ENCODE measurements at regions not wholly inside any gene's neighbourhood (a gene's known extent, or its start where the extent isn't known, plus 50 kb on each side); places are given as distances from the start of the nearest gene placed in this dataset.

- no peaks in the 10 kb centered on the region for H3K36me3 ChIP-seq
- ATAC-seq (no peak), DNase-seq (no peak)
- no peaks in the 10 kb centered on the region for H3K27me3 ChIP-seq
- TF ChIP-seq, protein P1, sequence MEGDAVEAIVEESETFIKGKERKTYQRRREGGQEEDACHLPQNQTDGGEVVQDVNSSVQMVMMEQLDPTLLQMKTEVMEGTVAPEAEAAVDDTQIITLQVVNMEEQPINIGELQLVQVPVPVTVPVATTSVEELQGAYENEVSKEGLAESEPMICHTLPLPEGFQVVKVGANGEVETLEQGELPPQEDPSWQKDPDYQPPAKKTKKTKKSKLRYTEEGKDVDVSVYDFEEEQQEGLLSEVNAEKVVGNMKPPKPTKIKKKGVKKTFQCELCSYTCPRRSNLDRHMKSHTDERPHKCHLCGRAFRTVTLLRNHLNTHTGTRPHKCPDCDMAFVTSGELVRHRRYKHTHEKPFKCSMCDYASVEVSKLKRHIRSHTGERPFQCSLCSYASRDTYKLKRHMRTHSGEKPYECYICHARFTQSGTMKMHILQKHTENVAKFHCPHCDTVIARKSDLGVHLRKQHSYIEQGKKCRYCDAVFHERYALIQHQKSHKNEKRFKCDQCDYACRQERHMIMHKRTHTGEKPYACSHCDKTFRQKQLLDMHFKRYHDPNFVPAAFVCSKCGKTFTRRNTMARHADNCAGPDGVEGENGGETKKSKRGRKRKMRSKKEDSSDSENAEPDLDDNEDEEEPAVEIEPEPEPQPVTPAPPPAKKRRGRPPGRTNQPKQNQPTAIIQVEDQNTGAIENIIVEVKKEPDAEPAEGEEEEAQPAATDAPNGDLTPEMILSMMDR (IDR thresholded peaks at IDR 0.05): no peak
- no peak overlapping the region for H3K27ac ChIP-seq
- H3K9me3 ChIP-seq: no peaks in the 10 kb centered on the region
- no peak overlapping the region for H3K4me3 ChIP-seq
- H3K4me1 ChIP-seq: no peaks in the 10 kb centered on the region
- intact Hi-C loops (cut with DNase I): no loop called here
Observed at GRCh38 chr19:27890696-27891095, 1322.3 kb downstream of the UQCRFS1 start.

DNA sequence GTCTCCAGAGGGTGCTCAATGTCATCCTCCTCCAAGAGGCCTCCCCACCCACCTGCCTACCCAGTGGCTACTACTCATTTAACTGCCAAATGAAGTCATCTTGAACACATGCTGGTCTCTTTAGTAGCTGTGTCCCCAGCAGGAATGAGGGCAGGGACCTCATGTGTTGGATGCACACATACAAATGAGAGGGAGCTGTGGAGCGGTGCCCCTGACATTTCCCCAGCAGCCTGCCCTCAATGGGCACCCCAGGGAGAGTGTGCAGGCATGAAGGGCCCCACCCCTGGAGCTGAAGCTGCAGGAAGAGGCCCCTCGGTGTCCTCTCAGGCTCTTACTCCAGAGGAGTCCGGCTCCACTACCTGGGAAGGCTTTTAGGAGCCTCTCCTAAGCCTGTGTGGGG, 1322.7 kb downstream of the UQCRFS1 start:
- H3K27me3 ChIP-seq: no peaks in the 10 kb centered on the region
- intact Hi-C loops (cut with DNase I): no loop called here
- H3K27ac ChIP-seq: no peak overlapping the region
- H3K9me3 ChIP-seq: no peaks in the 10 kb centered on the region
- no peak overlapping the region for H3K4me3 ChIP-seq
- TF ChIP-seq, protein P1 (IDR thresholded peaks at IDR 0.05): no peak
- H3K36me3 ChIP-seq: no peaks in the 10 kb centered on the region
- no peak for ATAC-seq
- H3K4me1 ChIP-seq: no peaks in the 10 kb centered on the region
- no peak for DNase-seq

- no peaks in the 10 kb centered on the region for H3K9me3 ChIP-seq
- H3K27me3 ChIP-seq: no peaks in the 10 kb centered on the region
- no peak overlapping the region for H3K4me3 ChIP-seq
- no peak overlapping the region for H3K27ac ChIP-seq
- no peak for ATAC-seq
- no peaks in the 10 kb centered on the region for H3K4me1 ChIP-seq
- intact Hi-C loops (cut with DNase I): no loop called here
- H3K36me3 ChIP-seq: no peaks in the 10 kb centered on the region
- DNase-seq: no peak
- TF ChIP-seq, protein P1 (IDR thresholded peaks at IDR 0.05): no peak
Observed at GRCh38 chr19:27889156-27889555, 1323.8 kb downstream of the UQCRFS1 start.

DNA sequence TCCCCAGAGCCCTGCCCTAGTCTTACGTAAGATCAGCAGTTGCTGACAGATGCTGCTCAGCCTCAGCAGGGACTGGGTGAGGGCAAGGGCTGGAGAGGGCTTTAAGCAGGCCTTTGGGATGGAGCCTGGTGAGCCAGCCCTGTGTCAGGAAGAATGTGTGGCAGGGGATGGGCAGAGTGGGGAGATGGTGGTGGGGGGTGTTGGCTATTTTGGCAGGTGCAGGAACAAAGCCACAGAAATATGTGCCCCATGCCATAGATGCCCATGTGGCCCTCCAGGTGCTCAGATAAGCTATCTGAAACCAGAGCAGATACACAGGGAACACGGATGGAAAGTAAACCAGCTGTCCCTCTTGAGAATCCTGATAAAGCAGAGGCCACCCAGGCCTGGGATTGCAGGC, 1325.0 kb downstream of the UQCRFS1 start:
- ATAC-seq (no peak), DNase-seq (no peak)
- Histone ChIP-seq H3K36me3 (no peaks in the 10 kb centered on the region), H3K27ac (no peak overlapping the region), H3K4me1 (no peaks in the 10 kb centered on the region), H3K27me3 (no peaks in the 10 kb centered on the region), H3K9me3 (no peaks in the 10 kb centered on the region), H3K4me3 (no peak overlapping the region)
- intact Hi-C loops (cut with DNase I): no loop called here
- TF ChIP-seq, protein P1 (IDR thresholded peaks at IDR 0.05): no peak

DNA sequence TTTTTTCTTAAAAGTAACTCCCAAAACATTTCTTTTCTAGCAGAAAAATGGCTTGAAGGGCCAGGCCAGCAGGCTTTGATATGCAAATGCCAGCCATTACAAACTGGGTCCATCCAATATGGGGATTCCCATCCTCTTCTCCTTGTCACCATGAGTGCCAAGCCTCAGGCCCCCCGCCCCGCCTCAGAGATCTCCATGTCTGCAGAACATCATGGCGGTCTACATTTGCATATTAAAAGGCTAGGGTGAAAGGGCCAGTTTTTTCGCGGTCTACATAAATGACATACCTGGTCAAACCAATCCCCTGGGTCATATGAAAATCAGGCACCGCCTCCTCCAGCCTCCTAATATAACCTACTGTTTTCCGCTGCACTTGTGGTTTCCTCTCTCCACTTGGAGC, 1327.6 kb downstream of the UQCRFS1 start:
- DNase-seq: no peak
- Histone ChIP-seq H3K27ac (no peak overlapping the region), H3K4me3 (no peak overlapping the region), H3K4me1 (no peaks in the 10 kb centered on the region), H3K27me3 (no peaks in the 10 kb centered on the region), H3K9me3 (no peaks in the 10 kb centered on the region), H3K36me3 (no peaks in the 10 kb centered on the region)
- no peak for ATAC-seq
- TF ChIP-seq, protein P1 (IDR thresholded peaks at IDR 0.05): no peak
- intact Hi-C loops (cut with DNase I): no loop called here

- Histone ChIP-seq H3K27me3 (no peaks in the 10 kb centered on the region), H3K36me3 (no peaks in the 10 kb centered on the region), H3K4me3 (no peak overlapping the region), H3K27ac (no peak overlapping the region), H3K9me3 (no peaks in the 10 kb centered on the region), H3K4me1 (no peaks in the 10 kb centered on the region)
- intact Hi-C loops (cut with DNase I): no loop called here
- TF ChIP-seq, protein P1 (IDR thresholded peaks at IDR 0.05): no peak
- DNase-seq (no peak), ATAC-seq (no peak)
Observed at GRCh38 chr19:27884376-27884775, 1328.6 kb downstream of the UQCRFS1 start.

Measured in upper lobe of right lung (tissue), 1 donor.